C4-2B (cell line): ENCODE measurements at regions not wholly inside any gene's neighbourhood (a gene's known extent, or its start where the extent isn't known, plus 50 kb on each side); places are given as distances from the start of the nearest gene placed in this dataset.
"Not testable (repeated sequence)": the region's sequence is repeated elsewhere in the genome, so short reads cannot be mapped to it uniquely, and the experiment has no call there.

ENCODE experiments used
- ZFX ChIP-seq: fragments of 450-650 bp; IDR thresholded peaks from 2 replicates; pipeline ENCODE4 v1.6.1; 2017
- TF ChIP-seq, protein P1 (sequence below): fragments of 450-650 bp; conservative IDR thresholded peaks from 2 replicates; pipeline ENCODE4 v1.5.1; 2017; ENCODE audit warnings: mild to moderate bottlenecking

DNA sequence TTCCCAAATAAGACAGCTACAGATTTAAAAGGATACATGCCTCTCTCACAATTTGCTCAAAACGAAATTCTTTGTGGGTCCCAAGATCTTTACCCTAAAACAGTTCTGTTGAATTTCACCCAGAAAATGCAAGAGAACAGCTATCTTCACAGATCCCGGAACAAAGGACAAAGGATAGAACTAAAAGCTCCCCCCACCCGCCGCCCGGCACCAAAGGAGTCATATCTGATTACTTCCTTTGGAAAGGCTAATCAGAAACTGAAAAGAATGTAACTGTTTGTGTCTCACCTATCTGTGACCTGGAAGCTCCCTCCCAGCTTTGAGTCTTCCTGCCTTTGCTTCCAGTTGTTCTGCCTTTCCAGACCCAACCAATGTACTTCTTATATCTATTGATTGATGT lies 339.2 kb downstream of the CNTNAP3B start:
- not testable (repeated sequence) for TF ChIP-seq ZFX
- TF ChIP-seq, protein P1, sequence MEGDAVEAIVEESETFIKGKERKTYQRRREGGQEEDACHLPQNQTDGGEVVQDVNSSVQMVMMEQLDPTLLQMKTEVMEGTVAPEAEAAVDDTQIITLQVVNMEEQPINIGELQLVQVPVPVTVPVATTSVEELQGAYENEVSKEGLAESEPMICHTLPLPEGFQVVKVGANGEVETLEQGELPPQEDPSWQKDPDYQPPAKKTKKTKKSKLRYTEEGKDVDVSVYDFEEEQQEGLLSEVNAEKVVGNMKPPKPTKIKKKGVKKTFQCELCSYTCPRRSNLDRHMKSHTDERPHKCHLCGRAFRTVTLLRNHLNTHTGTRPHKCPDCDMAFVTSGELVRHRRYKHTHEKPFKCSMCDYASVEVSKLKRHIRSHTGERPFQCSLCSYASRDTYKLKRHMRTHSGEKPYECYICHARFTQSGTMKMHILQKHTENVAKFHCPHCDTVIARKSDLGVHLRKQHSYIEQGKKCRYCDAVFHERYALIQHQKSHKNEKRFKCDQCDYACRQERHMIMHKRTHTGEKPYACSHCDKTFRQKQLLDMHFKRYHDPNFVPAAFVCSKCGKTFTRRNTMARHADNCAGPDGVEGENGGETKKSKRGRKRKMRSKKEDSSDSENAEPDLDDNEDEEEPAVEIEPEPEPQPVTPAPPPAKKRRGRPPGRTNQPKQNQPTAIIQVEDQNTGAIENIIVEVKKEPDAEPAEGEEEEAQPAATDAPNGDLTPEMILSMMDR: not testable (repeated sequence)
